Bronchial epithelial cell (primary cell): ENCODE measurements at regions not wholly inside any gene's neighbourhood (a gene's known extent, or its start where the extent isn't known, plus 50 kb on each side); places are given as distances from the start of the nearest gene placed in this dataset.
"Not testable (repeated sequence)": the region's sequence is repeated elsewhere in the genome, so short reads cannot be mapped to it uniquely, and the experiment has no call there.

Source experiments
- DNase-seq: peaks from one replicate; pipeline ENCODE4 v3.0.0-alpha.2; 2010; ENCODE audit warnings: low read depth
- FAIRE-seq: peaks from 2 replicates; lab custom pipeline; 2011; peaks lifted over from hg19 to GRCh38; lab: Jason Lieb, UNC
- H3K27me3 ChIP-seq: 2 replicates; pipeline ENCODE4 v1.5.1; 2011; ENCODE audit warnings: low read length; ENCODE audit not compliant: control insufficient read depth, insufficient read depth
- H3K36me3 ChIP-seq: 2 replicates; pipeline ENCODE4 v1.5.1; 2011; ENCODE audit warnings: low read length; ENCODE audit not compliant: control insufficient read depth, insufficient read depth
- H3K4me3 ChIP-seq: 2 replicates; pipeline ENCODE4 v1.5.1; 2011; ENCODE audit warnings: mild to moderate bottlenecking, low read depth, low read length, control low read depth
- TF ChIP-seq, protein P1 (sequence below): IDR thresholded peaks from 2 replicates; pipeline ENCODE4 v1.5.1; 2011; ENCODE audit warnings: mild to moderate bottlenecking, moderate library complexity, low read length, control low read depth, inconsistent platforms; ENCODE audit not compliant: insufficient read depth, severe bottlenecking

DNA sequence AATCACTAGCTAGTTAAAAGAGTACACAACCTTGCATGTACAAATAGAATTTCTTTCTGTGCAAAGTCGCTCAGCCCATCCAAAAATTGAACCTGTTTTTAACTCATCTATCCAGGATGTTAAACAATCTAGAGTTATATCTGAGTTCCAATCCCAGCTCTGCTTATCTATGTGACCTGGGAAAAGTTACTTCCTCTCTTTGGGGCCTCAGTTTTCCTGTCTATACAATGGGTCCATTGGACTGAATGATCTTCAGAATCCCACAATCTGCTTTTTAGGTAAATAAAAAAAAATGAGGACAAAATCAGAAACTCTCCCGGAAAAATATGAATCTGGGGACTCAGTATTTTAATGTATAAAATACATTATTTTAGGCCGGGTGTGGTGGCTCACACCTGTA, 389.5 kb upstream of the PROX1 start:
- TF ChIP-seq, protein P1, sequence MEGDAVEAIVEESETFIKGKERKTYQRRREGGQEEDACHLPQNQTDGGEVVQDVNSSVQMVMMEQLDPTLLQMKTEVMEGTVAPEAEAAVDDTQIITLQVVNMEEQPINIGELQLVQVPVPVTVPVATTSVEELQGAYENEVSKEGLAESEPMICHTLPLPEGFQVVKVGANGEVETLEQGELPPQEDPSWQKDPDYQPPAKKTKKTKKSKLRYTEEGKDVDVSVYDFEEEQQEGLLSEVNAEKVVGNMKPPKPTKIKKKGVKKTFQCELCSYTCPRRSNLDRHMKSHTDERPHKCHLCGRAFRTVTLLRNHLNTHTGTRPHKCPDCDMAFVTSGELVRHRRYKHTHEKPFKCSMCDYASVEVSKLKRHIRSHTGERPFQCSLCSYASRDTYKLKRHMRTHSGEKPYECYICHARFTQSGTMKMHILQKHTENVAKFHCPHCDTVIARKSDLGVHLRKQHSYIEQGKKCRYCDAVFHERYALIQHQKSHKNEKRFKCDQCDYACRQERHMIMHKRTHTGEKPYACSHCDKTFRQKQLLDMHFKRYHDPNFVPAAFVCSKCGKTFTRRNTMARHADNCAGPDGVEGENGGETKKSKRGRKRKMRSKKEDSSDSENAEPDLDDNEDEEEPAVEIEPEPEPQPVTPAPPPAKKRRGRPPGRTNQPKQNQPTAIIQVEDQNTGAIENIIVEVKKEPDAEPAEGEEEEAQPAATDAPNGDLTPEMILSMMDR, result no peak
- H3K36me3 ChIP-seq, result no peaks in the 10 kb centered on the region
- no peak overlapping the region for H3K4me3 ChIP-seq
- no peak for FAIRE-seq
- no peak for DNase-seq
- H3K27me3 ChIP-seq, result no peaks in the 10 kb centered on the region

DNA sequence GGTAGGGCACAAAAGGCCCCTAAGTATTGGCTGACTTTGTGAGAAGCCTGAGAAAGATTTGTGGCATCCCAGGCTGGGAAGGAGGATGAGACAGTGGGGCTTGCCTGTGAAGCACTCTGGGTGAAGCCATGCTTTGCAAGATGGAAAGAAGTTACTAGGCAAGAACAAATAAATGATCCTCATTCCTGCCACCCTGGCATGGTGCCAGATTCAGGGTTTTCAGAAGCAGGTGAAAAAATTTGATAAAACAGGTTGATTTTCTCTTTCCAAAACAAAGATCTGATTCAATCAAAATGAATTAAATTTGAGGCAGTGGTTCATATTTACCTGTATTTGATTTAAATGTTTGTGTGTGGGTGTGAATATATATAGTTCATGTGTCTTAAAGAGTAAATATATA, 386.9 kb upstream of the PROX1 start:
- TF ChIP-seq, protein P1, result no peak
- H3K36me3 ChIP-seq, result no peaks in the 10 kb centered on the region
- DNase-seq (no peak), FAIRE-seq (no peak)
- H3K27me3 ChIP-seq, result no peaks in the 10 kb centered on the region
- no peak overlapping the region for H3K4me3 ChIP-seq

DNA sequence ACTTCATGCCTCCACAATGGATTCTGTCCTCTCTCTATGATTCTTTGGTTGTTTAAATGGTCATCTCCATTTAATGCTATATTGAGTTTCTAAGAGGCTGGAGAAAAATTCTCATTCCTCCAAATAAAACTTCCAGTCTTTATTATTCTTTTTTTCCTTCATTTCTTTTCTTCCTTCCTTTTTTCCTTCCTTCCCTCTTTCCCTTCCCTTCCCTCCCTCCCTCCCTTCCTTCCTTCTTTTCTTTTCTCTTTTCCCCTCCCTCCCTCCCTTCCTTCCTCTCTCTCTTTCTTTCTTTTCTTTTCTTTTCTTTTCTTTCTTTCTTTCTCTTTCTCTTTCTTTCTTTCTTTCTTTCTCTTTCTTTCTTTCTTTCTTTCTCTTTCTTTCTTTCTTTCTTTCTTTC, 386.1 kb upstream of the PROX1 start:
- not testable (repeated sequence) for H3K4me3 ChIP-seq, H3K36me3 ChIP-seq, DNase-seq, H3K27me3 ChIP-seq, FAIRE-seq

DNA sequence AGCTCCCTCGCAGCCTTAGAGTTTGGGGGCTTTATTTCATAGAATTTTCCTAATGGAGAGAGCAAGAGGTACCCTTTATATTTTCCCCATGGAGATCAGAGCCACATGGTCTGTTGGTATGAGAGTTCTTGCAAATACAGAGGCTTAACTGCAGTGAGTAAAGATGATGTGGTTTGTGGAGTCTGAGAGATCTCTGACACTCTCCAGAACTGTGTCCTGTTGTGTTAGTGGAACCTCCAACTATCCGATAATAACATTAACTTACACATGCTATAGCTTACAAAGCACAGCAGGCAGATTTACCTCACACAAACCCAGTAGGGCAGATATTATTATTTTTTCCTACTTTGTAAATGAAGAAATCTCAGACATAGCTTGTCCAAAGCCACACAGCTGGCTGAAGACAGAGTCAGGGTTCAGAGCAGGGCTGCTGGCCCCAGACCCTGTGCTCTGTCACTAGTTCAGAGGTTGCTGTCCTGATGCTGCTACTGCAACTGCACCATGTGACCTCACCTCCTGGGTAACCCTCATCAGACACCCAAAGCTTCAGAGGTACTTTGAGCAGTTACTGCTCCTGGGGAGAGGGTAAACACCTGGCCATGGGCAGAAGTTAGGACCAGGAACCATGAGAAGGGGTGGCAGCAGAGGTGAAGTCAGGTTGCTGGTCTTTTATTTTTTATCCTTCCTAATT, 384.8 kb upstream of the PROX1 start:
- Histone ChIP-seq H3K4me3 (no peak overlapping the region), H3K27me3 (no peaks in the 10 kb centered on the region), H3K36me3 (no peaks in the 10 kb centered on the region)
- DNase-seq (no peak), FAIRE-seq (no peak)
- TF ChIP-seq, protein P1, result no peak

GRCh38 chr1:213604477-213604876, 383.3 kb upstream of the PROX1 start:
- Histone ChIP-seq H3K36me3 (no peaks in the 10 kb centered on the region), H3K4me3 (no peak overlapping the region), H3K27me3 (no peaks in the 10 kb centered on the region)
- no peak for FAIRE-seq
- no peak for DNase-seq
- TF ChIP-seq, protein P1, result no peak

DNA sequence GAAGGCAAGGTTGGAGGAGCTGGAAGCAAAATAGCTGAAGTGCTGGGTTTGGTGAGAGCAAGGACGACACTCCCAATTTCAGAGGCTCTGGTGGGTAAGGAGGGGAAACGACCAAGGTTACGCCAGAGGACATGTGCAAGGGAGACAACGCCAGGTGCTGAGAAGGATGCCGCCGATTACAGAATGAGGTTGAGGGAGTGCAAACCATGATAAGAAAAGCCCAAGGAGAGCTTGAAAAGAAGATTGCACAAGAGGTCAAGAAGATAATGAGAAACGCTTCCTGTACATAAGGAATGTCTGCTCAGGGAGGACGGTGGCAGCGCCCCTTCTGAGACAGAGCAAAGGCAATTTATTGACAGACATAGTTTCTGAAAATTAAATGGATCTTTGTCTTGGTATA, 382.0 kb upstream of the PROX1 start:
- Histone ChIP-seq H3K36me3 (no peaks in the 10 kb centered on the region), H3K4me3 (no peak overlapping the region), H3K27me3 (no peaks in the 10 kb centered on the region)
- TF ChIP-seq, protein P1, result no peak
- DNase-seq (no peak), FAIRE-seq (no peak)
